ENCODE measurements at regions not wholly inside any gene's neighbourhood (a gene's known extent, or its start where the extent isn't known, plus 50 kb on each side); places are given as distances from the start of the nearest gene placed in this dataset.

DNA sequence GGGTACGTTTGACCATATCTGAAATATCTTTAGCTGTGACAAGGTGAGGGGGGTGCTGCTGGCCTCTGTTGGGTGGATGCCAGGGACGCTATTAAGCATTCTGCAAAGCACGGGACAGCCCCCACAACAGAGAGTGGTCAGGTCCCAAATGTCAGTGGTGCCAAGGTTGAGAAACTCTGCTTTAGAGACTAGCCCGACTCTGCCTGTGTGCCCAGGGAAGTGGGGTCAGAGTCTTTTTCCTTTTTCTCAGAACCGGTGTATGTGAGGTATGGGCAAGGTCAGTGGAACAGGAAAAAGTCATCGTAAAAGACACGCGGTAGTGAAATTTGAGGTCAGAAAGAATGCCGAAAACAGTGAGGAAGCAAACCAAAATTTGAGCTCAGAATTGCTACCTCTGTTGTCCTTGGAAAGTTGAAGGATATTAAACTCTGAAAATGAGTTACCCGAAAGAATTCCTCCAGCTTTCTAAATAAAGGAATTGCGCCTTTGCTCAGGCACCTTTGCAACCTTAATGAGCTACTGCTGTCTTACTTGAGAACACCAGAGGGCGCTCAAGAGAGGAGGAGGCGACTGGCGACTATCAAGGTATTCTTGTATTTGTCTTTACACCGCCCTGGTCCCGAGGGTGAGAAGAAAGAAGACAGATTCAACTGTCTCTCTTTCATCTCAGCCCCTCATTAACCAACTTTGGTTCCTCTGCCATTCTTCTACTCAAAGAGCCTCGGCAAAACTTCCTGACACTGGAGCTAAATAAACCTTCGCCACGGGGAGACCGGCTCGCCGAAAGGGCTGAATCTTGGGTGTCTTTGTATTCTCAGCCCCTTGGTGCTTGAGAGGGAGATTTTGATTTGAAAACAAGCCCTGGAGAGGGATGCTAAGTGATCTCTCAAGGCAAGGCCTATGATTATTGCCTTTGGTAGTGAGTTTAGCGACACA lies 85.4 kb upstream of the OLIG2 start:
- no peaks in the 10 kb centered on the region for H3K9me3 ChIP-seq
- intact Hi-C loops (cut with DNase I; ENCODE audit: low total_unique reads) = no loop called here

DNA sequence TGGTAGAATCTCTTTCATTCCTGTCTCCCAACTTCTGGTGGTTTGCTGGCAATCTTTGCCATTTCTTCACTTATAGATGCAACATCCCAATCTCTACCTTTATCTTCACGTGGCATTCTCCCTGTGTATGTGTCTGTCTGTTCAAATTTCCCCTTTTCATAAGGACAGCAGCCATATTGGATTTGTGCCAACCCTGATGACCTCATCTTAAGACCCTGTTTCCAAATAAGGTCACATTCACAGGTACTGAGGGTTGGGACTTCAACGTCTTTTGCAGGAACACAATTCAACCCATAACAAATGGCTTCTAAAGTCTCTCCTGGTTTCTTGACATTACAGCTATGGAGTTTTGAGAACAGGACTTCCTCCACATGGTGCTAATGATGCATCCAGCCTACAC lies 84.5 kb upstream of the OLIG2 start:
- Histone ChIP-seq H3K36me3 (no peaks in the 10 kb centered on the region), H3K27me3 (peaks cover 0 to 8% of the 10 kb centered on the region in 2 donors), H3K9me3 (no peaks in the 10 kb centered on the region), H3K27ac (no peak overlapping the region), H3K4me3 (no peak overlapping the region), H3K4me1 (no peaks in the 10 kb centered on the region)
- intact Hi-C loops (cut with DNase I; ENCODE audit: low total_unique reads) = no loop called here
- DNase-seq = no peak
- TF ChIP-seq, protein P1, sequence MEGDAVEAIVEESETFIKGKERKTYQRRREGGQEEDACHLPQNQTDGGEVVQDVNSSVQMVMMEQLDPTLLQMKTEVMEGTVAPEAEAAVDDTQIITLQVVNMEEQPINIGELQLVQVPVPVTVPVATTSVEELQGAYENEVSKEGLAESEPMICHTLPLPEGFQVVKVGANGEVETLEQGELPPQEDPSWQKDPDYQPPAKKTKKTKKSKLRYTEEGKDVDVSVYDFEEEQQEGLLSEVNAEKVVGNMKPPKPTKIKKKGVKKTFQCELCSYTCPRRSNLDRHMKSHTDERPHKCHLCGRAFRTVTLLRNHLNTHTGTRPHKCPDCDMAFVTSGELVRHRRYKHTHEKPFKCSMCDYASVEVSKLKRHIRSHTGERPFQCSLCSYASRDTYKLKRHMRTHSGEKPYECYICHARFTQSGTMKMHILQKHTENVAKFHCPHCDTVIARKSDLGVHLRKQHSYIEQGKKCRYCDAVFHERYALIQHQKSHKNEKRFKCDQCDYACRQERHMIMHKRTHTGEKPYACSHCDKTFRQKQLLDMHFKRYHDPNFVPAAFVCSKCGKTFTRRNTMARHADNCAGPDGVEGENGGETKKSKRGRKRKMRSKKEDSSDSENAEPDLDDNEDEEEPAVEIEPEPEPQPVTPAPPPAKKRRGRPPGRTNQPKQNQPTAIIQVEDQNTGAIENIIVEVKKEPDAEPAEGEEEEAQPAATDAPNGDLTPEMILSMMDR (IDR thresholded peaks at IDR 0.05) = no peak

More for the DNA sequence above, 85.4 kb upstream of the OLIG2 start:
- Histone ChIP-seq H3K27ac (no peak overlapping the region), H3K4me3 (no peak overlapping the region), H3K36me3 (no peaks in the 10 kb centered on the region), H3K4me1 (no peaks in the 10 kb centered on the region), H3K27me3 (peaks cover 0 to 8% of the 10 kb centered on the region in 2 donors)
- DNase-seq = no peak
- TF ChIP-seq, protein P1 (IDR thresholded peaks at IDR 0.05) = peak; percentile 39 to 48

DNA sequence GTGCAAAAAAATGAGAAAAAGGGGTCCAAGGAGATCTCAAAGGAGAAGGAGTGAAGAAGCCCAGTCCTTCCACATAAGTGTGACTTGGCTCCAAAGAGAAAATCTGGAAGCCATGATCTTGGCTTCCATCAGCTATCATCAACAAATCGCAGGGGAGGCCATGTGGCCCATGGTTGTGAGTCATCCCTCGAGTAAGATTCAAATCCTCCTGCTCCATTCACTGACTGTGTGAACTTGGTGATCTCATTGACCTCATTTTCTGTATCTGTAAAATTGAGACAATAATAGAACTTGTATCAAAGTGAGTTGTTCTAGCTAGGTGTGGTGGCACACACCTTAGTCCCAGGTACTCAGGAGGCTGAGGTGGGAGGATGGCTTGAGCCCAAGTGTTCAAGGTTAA lies 79.1 kb upstream of the OLIG2 start:
- DNase-seq = no peak
- intact Hi-C loops (cut with DNase I; ENCODE audit: low total_unique reads) = no loop called here
- H3K4me1 ChIP-seq = no peaks in the 10 kb centered on the region
- no peaks in the 10 kb centered on the region for H3K9me3 ChIP-seq
- no peaks in the 10 kb centered on the region for H3K36me3 ChIP-seq
- no peak overlapping the region for H3K4me3 ChIP-seq
- H3K27me3 ChIP-seq = peaks cover 0 to 2% of the 10 kb centered on the region in 2 donors
- TF ChIP-seq, protein P1 (IDR thresholded peaks at IDR 0.05) = no peak
- H3K27ac ChIP-seq = no peak overlapping the region

DNA sequence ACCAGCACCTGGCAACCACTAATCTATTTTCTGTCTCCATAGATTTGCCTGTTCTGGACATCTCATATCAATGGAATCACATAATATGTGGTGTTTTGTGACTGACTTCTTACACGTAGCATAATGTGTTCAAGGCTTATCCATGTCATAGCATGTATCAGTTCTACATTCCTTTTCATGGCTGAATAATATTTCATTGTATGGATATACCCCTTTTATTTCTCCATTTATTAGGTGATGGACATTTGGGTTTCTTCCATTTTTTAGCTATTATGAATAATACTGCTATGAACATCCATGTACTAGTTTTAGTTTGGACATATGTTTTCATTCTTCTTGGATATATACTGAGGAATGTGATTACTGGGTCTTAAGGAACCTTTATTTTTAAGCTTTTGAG lies 78.0 kb upstream of the OLIG2 start:
- Histone ChIP-seq H3K9me3 (no peaks in the 10 kb centered on the region), H3K4me3 (no peak overlapping the region), H3K27ac (no peak overlapping the region), H3K36me3 (no peaks in the 10 kb centered on the region), H3K27me3 (peaks cover 0 to 2% of the 10 kb centered on the region in 2 donors), H3K4me1 (no peaks in the 10 kb centered on the region)
- TF ChIP-seq, protein P1 (IDR thresholded peaks at IDR 0.05) = no peak
- no peak for DNase-seq
- intact Hi-C loops (cut with DNase I; ENCODE audit: low total_unique reads) = no loop called here

DNA sequence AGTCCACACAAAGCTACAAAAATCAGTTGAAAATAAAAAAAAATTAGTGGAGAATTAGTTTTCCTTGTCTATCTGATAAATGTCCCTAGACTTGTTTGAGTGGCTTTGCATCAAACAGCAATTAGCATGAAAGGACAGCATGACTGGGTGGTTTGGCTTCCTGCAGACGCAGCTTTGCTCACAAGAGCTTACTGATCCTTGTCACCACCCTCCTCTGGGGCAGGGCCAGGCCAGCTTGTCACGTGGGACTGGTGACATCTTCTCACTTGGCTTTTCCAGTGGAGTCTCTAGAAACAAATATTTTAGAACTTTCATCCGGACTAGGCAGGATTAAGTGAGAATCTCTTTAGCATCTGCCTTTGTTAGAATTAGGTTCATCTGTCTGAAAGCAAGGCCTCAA lies 76.0 kb upstream of the OLIG2 start:
- TF ChIP-seq, protein P1 (IDR thresholded peaks at IDR 0.05) = no peak
- Histone ChIP-seq H3K4me1 (no peaks in the 10 kb centered on the region), H3K27me3 (peaks cover 0 to 2% of the 10 kb centered on the region in 2 donors), H3K27ac (no peak overlapping the region), H3K4me3 (no peak overlapping the region), H3K36me3 (no peaks in the 10 kb centered on the region), H3K9me3 (no peaks in the 10 kb centered on the region)
- DNase-seq = no peak
- intact Hi-C loops (cut with DNase I; ENCODE audit: low total_unique reads) = no loop called here
